Suprapubic skin (tissue), 3 donors: ENCODE measurements at regions not wholly inside any gene's neighbourhood (a gene's known extent, or its start where the extent isn't known, plus 50 kb on each side); places are given as distances from the start of the nearest gene placed in this dataset.

Source experiments
- POLR2A ChIP-seq, 2 donors: fragments of 450-650 bp; IDR thresholded peaks; one replicate each; pipeline ENCODE4 v1.6.1; 2017; ENCODE audit warnings: antibody characterized with exemption in 2 of 2, mild to moderate bottlenecking in 2 of 2, moderate library complexity in 2 of 2
- TF ChIP-seq, protein P1 (sequence below), 2 donors: fragments of 200-600 bp in 1 of 2; fragments of 450-650 bp in 1 of 2; sonication (generic) in 1 of 2; IDR thresholded peaks; one replicate each; pipeline ENCODE4 v1.5.1; 2016 to 2019; ENCODE audit warnings: antibody characterized with exemption in 2 of 2, mild to moderate bottlenecking in 1 of 2, moderate library complexity in 1 of 2

DNA sequence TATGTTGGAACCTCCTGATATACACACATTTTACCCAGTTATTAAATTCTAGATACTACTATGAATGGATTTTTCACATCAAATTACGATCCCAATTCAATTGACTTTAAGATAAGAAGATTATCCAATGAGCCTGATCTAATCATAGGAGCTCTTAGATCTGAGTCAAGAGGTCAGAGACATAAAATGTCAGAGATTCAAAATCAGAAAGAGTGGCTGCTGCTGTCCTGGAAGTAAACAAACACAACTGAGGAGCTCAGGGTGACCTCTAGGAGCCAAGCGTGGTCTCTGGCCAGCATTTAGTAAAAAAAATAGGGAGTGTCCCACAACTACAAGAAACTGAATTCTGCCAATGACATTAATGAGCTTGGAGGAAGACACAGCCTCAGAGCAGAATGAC lies 557.1 kb upstream of the CBLB start:
- TF ChIP-seq, protein P1, sequence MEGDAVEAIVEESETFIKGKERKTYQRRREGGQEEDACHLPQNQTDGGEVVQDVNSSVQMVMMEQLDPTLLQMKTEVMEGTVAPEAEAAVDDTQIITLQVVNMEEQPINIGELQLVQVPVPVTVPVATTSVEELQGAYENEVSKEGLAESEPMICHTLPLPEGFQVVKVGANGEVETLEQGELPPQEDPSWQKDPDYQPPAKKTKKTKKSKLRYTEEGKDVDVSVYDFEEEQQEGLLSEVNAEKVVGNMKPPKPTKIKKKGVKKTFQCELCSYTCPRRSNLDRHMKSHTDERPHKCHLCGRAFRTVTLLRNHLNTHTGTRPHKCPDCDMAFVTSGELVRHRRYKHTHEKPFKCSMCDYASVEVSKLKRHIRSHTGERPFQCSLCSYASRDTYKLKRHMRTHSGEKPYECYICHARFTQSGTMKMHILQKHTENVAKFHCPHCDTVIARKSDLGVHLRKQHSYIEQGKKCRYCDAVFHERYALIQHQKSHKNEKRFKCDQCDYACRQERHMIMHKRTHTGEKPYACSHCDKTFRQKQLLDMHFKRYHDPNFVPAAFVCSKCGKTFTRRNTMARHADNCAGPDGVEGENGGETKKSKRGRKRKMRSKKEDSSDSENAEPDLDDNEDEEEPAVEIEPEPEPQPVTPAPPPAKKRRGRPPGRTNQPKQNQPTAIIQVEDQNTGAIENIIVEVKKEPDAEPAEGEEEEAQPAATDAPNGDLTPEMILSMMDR (IDR thresholded peaks at IDR 0.05), result no peak
- no peak for TF ChIP-seq POLR2A (IDR thresholded peaks at IDR 0.05)
